GM12878 (cell line): ENCODE measurements at regions not wholly inside any gene's neighbourhood (a gene's known extent, or its start where the extent isn't known, plus 50 kb on each side); places are given as distances from the start of the nearest gene placed in this dataset.

Experiments used
- ATF7 ChIP-seq: fragments of 450-650 bp; IDR thresholded peaks from 2 replicates; pipeline ENCODE4 v1.6.1; 2016; ENCODE audit warnings: low read depth, mild to moderate bottlenecking
- CEBPZ ChIP-seq: fragments of 150-350 bp; IDR thresholded peaks from 2 replicates; pipeline ENCODE4 v1.6.1; 2016; ENCODE audit warnings: low read depth, low read length
- E2F4 ChIP-seq: IDR thresholded peaks from 2 replicates; pipeline ENCODE4 v1.6.1; 2012; ENCODE audit warnings: low read depth, low read length, improper control_type of control experiment
- ESRRA ChIP-seq: IDR thresholded peaks from 2 replicates; pipeline ENCODE4 v1.6.1; 2012; ENCODE audit warnings: mild to moderate bottlenecking, low read length, improper control_type of control experiment
- ETV6 ChIP-seq, 2 experiments: fragments of 450-650 bp in 1 of 2; IDR thresholded peaks in 1 of 2; conservative IDR thresholded peaks in 1 of 2; 2 replicates each; pipeline ENCODE4 v1.6.1; 2014; ENCODE audit warnings: antibody characterized with exemption in 1 of 2, borderline replicate concordance in 1 of 2, low read depth in 1 of 2, mild to moderate bottlenecking in 1 of 2, moderate library complexity in 1 of 2
- HDGF ChIP-seq: fragments of 450-650 bp; IDR thresholded peaks from 2 replicates; pipeline ENCODE4 v1.6.1; 2016; ENCODE audit warnings: antibody characterized with exemption
- IRF3 ChIP-seq: fragments of 450-650 bp; IDR thresholded peaks from 2 replicates; pipeline ENCODE4 v1.6.1; 2014; ENCODE audit warnings: mild to moderate bottlenecking
- NFYA ChIP-seq: IDR thresholded peaks from 2 replicates; pipeline ENCODE4 v1.6.1; 2011; ENCODE audit warnings: low read depth, mild to moderate bottlenecking, low read length, improper control_type of control experiment, borderline replicate concordance
- SKIL ChIP-seq: fragments of 450-650 bp; IDR thresholded peaks from 2 replicates; pipeline ENCODE4 v1.6.1; 2017; ENCODE audit warnings: mild to moderate bottlenecking, low read depth, inconsistent platforms; ENCODE audit not compliant: poor library complexity, severe bottlenecking
- SMAD1 ChIP-seq: fragments of 450-650 bp; IDR thresholded peaks from 2 replicates; pipeline ENCODE4 v1.6.1; 2018; ENCODE audit warnings: mild to moderate bottlenecking, low read depth; ENCODE audit not compliant: partially characterized antibody
- STAT3 ChIP-seq: IDR thresholded peaks from 2 replicates; pipeline ENCODE4 v1.6.1; 2011; ENCODE audit warnings: low read depth, low read length, improper control_type of control experiment
- ZNF687 ChIP-seq: fragments of 450-650 bp; IDR thresholded peaks from 2 replicates; pipeline ENCODE4 v1.6.1; 2017; ENCODE audit warnings: mild to moderate bottlenecking, moderate library complexity

- TF ChIP-seq ZNF687 (no peak), HDGF (no peak), ETV6 (conservative IDR thresholded peaks at IDR 0.05 in 1 of 2, IDR thresholded peaks at IDR 0.05 in 1 of 2; ENCODE audit: borderline replicate concordance in 1 of 2, low read depth in 1 of 2) (no peak), IRF3 (no peak), ESRRA (no peak), SMAD1 (no peak), CEBPZ (no peak), NFYA (no peak), E2F4 (no peak), SKIL (no peak), STAT3 (no peak), ATF7 (no peak)
Measured at GRCh38 chr7:68674826-68675225, 923.4 kb upstream of the AUTS2 start (continued).
